Vagina (tissue), 2 donors: ENCODE measurements at regions not wholly inside any gene's neighbourhood (a gene's known extent, or its start where the extent isn't known, plus 50 kb on each side); places are given as distances from the start of the nearest gene placed in this dataset.
A peak's percentile ranks its signal among the peaks of the same experiment; 100 is the strongest.

Experiments used
- DNase-seq, 2 donors: peaks; one replicate each; pipeline ENCODE4 v3.0.0-alpha.2; 2017; ENCODE audit errors: extremely low spot score in 2 of 2
- H3K27ac ChIP-seq: fragments of 200-600 bp; sonication (generic); one replicate; pipeline ENCODE4 v1.5.1; 2019
- H3K27me3 ChIP-seq: fragments of 200-600 bp; sonication (generic); one replicate; pipeline ENCODE4 v1.5.1; 2019
- H3K36me3 ChIP-seq, 2 donors: fragments of 200-600 bp; sonication (generic); one replicate each; pipeline ENCODE4 v1.5.1; 2017 to 2019
- H3K4me1 ChIP-seq: fragments of 200-600 bp; sonication (generic); one replicate; pipeline ENCODE4 v1.5.1; 2019
- H3K4me3 ChIP-seq, 2 donors: fragments of 200-600 bp; sonication (generic); 1 replicate in 1 of 2; 2 replicates in 1 of 2; pipeline ENCODE4 v1.5.1; 2016 to 2019
- H3K9me3 ChIP-seq: fragments of 200-600 bp; sonication (generic); one replicate; pipeline ENCODE4 v1.5.1; 2019
- CTCF ChIP-seq, 3 experiments: fragments of 450-650 bp in 2 of 3; fragments of 200-600 bp in 1 of 3; sonication (generic) in 1 of 3; IDR thresholded peaks; one replicate each; pipeline ENCODE4 v1.5.1; 2017 to 2019; ENCODE audit warnings: antibody characterized with exemption in 3 of 3, mild to moderate bottlenecking in 2 of 3, moderate library complexity in 2 of 3
- POLR2A ChIP-seq, 2 donors: fragments of 450-650 bp; IDR thresholded peaks; one replicate each; pipeline ENCODE4 v1.6.1; 2017; ENCODE audit warnings: antibody characterized with exemption in 2 of 2, mild to moderate bottlenecking in 2 of 2, moderate library complexity in 2 of 2
- POLR2AphosphoS5 ChIP-seq, 2 donors: sonication (generic); formaldehyde crosslinking; IDR thresholded peaks; one replicate each; pipeline ENCODE4 v1.9.0; 2017; ENCODE audit warnings: antibody characterized with exemption in 2 of 2, mild to moderate bottlenecking in 2 of 2, low read depth in 1 of 2; ENCODE audit not compliant: insufficient read depth in 1 of 2
- intact Hi-C: fragments of 100-400 bp; cut with DNase I; formaldehyde crosslinking; loops from one replicate; pipeline ENCODE4 v1.15.1; 2023

GRCh38 chrX:36626898-36627297, 381.3 kb upstream of the FAM47C start:
- no peak for DNase-seq
- Histone ChIP-seq H3K9me3 (no peaks in the 10 kb centered on the region), H3K27ac (no peak overlapping the region), H3K36me3 (no peaks in the 10 kb centered on the region), H3K4me1 (no peaks in the 10 kb centered on the region), H3K27me3 (no peaks in the 10 kb centered on the region), H3K4me3 (no peak overlapping the region)
- TF ChIP-seq POLR2A (IDR thresholded peaks at IDR 0.05) (no peak), POLR2AphosphoS5 (IDR thresholded peaks at IDR 0.05; ENCODE audit: insufficient read depth in 1 of 2, low read depth in 1 of 2) (peak in 1 of 2 donors; percentile 11)
- intact Hi-C loops = no loop called here

- no peak overlapping the region for H3K4me3 ChIP-seq
- H3K4me1 ChIP-seq = no peaks in the 10 kb centered on the region
- intact Hi-C loops = no loop called here
- H3K9me3 ChIP-seq = no peaks in the 10 kb centered on the region
- TF ChIP-seq POLR2AphosphoS5 (IDR thresholded peaks at IDR 0.05; ENCODE audit: insufficient read depth in 1 of 2, low read depth in 1 of 2) = no peak
- no peak for TF ChIP-seq CTCF (IDR thresholded peaks at IDR 0.05)
- TF ChIP-seq POLR2A (IDR thresholded peaks at IDR 0.05) = no peak
- H3K27ac ChIP-seq = no peak overlapping the region
- no peaks in the 10 kb centered on the region for H3K36me3 ChIP-seq
- no peak for DNase-seq
- no peaks in the 10 kb centered on the region for H3K27me3 ChIP-seq
Measured at GRCh38 chrX:36640232-36640631, 367.9 kb upstream of the FAM47C start.

GRCh38 chrX:36642052-36642451, 366.1 kb upstream of the FAM47C start:
- Histone ChIP-seq H3K4me1 (no peaks in the 10 kb centered on the region), H3K27ac (no peak overlapping the region), H3K27me3 (no peaks in the 10 kb centered on the region), H3K36me3 (no peaks in the 10 kb centered on the region), H3K4me3 (no peak overlapping the region), H3K9me3 (no peaks in the 10 kb centered on the region)
- intact Hi-C loops = no loop called here
- no peak for TF ChIP-seq POLR2A (IDR thresholded peaks at IDR 0.05)
- TF ChIP-seq CTCF (IDR thresholded peaks at IDR 0.05) = no peak
- no peak for TF ChIP-seq POLR2AphosphoS5 (IDR thresholded peaks at IDR 0.05; ENCODE audit: insufficient read depth in 1 of 2, low read depth in 1 of 2)
- no peak for DNase-seq

- no peak overlapping the region for H3K27ac ChIP-seq
- intact Hi-C loops = no loop called here
- TF ChIP-seq CTCF (IDR thresholded peaks at IDR 0.05) (no peak), POLR2A (IDR thresholded peaks at IDR 0.05) (no peak), POLR2AphosphoS5 (IDR thresholded peaks at IDR 0.05; ENCODE audit: insufficient read depth in 1 of 2, low read depth in 1 of 2) (no peak)
- no peak for DNase-seq
- H3K9me3 ChIP-seq = no peaks in the 10 kb centered on the region
- no peaks in the 10 kb centered on the region for H3K27me3 ChIP-seq
- H3K36me3 ChIP-seq = no peaks in the 10 kb centered on the region
- no peak overlapping the region for H3K4me3 ChIP-seq
- H3K4me1 ChIP-seq = no peaks in the 10 kb centered on the region
Measured at GRCh38 chrX:36650622-36651021, 357.5 kb upstream of the FAM47C start.

GRCh38 chrX:36683507-36683906, 324.7 kb upstream of the FAM47C start:
- TF ChIP-seq CTCF (IDR thresholded peaks at IDR 0.05) (no peak), POLR2AphosphoS5 (IDR thresholded peaks at IDR 0.05; ENCODE audit: insufficient read depth in 1 of 2, low read depth in 1 of 2) (no peak), POLR2A (IDR thresholded peaks at IDR 0.05) (no peak)
- Histone ChIP-seq H3K27ac (no peak overlapping the region), H3K4me1 (no peaks in the 10 kb centered on the region), H3K4me3 (no peak overlapping the region), H3K9me3 (no peaks in the 10 kb centered on the region), H3K27me3 (no peaks in the 10 kb centered on the region), H3K36me3 (no peaks in the 10 kb centered on the region)
- intact Hi-C loops = no loop called here
- no peak for DNase-seq

GRCh38 chrX:36684053-36684452, 324.1 kb upstream of the FAM47C start:
- TF ChIP-seq CTCF (IDR thresholded peaks at IDR 0.05) = no peak
- TF ChIP-seq POLR2AphosphoS5 (IDR thresholded peaks at IDR 0.05; ENCODE audit: insufficient read depth in 1 of 2, low read depth in 1 of 2) = no peak
- TF ChIP-seq POLR2A (IDR thresholded peaks at IDR 0.05) = no peak
- Histone ChIP-seq H3K4me1 (no peaks in the 10 kb centered on the region), H3K27me3 (no peaks in the 10 kb centered on the region), H3K27ac (no peak overlapping the region), H3K4me3 (no peak overlapping the region), H3K36me3 (no peaks in the 10 kb centered on the region), H3K9me3 (no peaks in the 10 kb centered on the region)
- intact Hi-C loops = no loop called here
- no peak for DNase-seq
